Fibroblast of skin of scalp (primary cell): ENCODE measurements at regions not wholly inside any gene's neighbourhood (a gene's known extent, or its start where the extent isn't known, plus 50 kb on each side); places are given as distances from the start of the nearest gene placed in this dataset.

Experiments used
- DNase-seq: peaks from one replicate; pipeline ENCODE4 v3.0.0-alpha.2; 2013

- DNase-seq: peak; percentile 23
Measured at GRCh38 chr11:111194860-111195568, 50.5 kb upstream of the POU2AF2 start.

DNA sequence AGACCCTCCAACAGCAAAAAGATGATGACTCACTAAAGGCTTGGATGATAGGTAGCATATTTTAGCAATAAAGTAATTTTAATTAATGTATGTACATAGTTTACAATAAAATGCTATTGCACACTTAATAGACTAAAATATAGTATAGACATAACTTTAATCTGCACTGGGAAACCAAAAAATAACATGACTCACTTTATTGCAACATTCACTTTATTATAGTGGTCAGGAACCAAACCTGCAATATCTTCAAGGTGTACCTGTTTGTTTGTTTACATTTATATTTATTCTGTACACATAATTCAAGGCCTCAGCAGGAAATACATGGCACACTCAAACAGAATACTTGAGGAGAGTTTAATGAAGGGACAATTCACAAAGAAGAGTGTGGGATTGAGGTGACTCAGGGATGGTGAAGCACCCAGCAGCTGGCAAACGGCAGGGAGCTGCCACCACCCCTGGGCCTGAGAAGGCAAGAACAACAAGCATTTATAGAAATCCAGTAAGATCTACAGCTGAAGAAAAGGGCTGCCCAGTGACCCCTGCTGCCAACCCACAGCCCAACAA lies 51.5 kb upstream of the POU2AF2 start:
- no peak for DNase-seq

DNA sequence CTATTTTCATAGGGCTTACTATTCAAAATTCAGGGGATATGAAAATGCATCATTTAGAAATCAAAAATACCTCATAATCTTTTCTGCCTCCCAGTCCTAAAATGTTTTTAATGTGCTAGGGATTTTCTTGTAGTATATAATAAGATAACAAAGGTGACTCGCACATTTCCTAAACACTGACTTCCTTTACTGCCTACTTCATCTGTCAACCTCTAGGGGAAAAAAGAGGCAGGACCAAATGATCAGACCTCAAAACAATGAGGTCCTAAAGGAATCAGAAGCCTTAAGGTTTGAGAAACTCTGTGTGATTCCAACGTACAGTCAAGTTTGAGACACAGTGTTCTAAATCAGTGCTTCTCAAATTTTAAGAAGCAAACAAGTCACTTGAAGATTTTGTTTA lies 56.1 kb upstream of the POU2AF2 start:
- no peak for DNase-seq

DNA sequence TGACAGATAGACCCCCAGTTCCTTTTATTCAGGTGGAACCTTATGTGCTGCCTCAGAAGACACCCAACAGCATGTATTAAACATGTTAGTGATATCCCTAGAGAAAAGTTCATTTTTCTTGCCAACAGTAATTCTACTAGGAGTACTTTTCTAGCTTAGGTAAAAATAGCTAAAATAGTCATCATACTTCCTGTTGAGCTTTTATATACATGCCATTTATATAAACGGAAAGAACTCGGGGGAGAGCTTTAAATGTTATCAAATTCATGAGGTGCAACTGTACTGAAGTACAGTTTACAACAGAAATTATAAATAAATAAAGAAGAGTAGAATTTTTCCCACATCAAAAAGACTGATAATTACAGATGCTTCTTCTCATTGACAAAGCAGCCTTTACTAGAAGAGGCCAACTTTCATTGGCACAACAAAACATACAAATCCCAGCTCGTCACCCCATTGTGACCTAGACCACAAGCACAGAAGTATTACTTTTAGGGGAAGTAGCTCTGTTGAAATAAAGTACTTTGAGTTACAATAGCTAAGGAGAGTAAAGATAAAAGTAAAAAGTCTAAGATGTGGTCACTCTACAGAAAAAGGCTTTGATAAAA lies 59.1 kb upstream of the POU2AF2 start:
- no peak for DNase-seq

DNA sequence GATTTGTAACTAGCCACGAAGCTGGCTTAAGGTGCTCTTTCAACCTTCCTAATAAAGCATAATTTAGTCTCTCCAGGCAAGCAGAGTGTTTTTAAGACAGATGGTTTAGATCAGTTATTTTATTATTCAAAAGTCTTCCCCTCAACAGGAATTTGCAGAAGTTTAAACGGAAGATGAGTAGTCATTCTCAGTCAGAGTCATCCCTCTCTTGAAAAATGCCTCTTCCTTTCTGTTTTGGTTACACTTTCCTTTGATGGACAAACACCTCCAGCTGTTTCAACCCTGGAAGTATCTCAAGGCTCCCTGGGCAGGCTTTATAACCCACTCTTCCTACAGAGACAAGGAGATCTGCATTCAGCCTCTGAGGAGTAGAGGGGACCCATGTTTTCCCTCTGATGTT lies 60.3 kb upstream of the POU2AF2 start:
- DNase-seq: peak; percentile 54

- DNase-seq: peak; percentile 42
Measured at GRCh38 chr11:111183706-111184105, 61.8 kb upstream of the POU2AF2 start.

DNA sequence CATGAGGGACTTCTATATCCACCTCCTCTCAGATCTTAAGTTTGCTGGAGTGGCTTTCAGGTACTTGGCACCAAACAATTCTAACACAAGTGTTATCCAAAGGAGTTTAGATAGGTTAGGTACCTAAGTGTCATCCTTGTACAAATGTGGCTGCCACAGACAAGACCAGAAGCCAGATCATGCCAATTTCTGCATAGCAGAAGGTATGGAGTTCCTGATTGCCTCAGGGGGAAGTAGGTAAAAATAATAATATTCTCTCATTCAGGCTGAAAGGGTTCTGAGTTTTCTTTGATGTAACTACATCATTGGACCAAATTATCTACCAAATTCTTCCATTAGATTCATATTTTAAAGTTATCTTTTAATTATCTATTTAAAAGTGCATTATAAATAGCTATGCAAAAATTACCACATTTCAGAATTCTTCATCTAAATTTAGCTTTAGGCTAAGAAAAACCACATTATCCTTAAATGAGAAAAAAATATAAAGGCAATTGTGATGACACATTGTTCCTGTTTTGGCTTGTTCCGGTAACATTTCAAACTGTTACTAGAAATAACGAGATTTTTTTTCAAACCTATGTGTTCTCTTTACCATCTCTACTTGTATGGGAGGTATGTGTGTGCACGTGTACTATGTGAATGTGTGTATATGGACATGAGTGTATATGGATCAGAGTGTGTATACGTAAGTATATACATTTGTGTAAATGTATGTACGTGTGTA lies 66.2 kb upstream of the POU2AF2 start:
- no peak for DNase-seq

- no peak for DNase-seq
Measured at GRCh38 chr11:111177037-111177871, 68.3 kb upstream of the POU2AF2 start.

DNA sequence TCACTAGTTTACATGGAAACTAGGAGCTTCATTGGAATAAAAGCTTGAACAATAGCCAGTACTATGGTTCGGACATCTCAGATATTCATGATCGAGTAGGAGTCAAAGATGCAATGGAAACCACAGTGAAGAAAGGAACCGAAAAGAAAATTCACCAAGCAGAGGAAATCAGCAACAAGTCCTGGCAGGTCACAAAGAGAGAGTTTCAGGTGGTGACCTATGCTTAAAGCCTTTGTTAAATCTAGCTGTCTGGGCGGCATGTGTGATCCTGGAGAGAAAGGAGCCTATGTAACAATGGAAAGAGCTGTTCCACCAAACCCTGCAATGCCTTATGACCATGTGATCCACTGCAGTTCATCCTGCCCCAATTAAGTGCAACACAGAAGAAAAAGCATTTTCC lies 68.9 kb upstream of the POU2AF2 start:
- no peak for DNase-seq

- no peak for DNase-seq
Measured at GRCh38 chr11:111173221-111173620, 72.3 kb upstream of the POU2AF2 start.

- DNase-seq: no peak
Measured at GRCh38 chr11:111172321-111172862, 73.1 kb upstream of the POU2AF2 start.

GRCh38 chr11:111170761-111171379 lies 74.7 kb upstream of the POU2AF2 start:
- DNase-seq: no peak

DNA sequence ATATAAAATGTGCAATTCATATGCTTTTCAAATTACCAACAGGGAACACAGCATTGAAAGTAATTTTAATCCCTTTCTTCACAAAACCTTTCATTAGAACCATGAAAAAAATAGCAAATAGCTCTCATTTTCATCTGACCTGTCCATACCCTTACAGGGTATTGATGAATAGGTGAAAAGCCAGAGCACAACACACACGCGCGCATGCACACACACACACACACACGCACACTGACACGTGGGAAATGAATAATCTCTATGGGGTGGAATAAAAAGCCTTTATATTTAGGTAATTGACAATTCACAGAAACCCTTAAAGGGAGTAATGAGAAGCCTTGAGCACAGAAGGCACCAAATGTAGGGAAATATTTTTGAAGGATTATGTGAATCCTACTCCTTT lies 76.2 kb upstream of the POU2AF2 start:
- DNase-seq: no peak

- DNase-seq: no peak
Measured at GRCh38 chr11:111168871-111169270, 76.7 kb upstream of the POU2AF2 start.

DNA sequence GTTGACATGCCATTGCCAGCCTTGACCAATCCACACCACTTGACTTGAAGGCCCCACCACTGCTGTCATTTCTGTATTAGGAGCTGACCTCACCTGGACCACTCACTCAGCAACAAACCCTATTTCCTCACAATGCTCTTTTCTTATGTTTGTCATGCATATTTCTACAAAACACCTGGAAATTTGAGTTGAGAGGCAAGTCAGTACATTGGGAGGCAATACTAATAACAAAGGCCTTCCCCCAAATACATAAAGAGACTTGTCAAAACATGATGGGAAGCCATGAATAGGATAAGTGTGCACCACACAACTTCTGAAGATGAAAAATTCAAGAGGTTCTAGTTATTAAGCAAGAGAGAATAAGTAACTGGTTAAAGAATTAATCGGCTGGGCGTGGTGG lies 77.9 kb upstream of the POU2AF2 start:
- no peak for DNase-seq

DNA sequence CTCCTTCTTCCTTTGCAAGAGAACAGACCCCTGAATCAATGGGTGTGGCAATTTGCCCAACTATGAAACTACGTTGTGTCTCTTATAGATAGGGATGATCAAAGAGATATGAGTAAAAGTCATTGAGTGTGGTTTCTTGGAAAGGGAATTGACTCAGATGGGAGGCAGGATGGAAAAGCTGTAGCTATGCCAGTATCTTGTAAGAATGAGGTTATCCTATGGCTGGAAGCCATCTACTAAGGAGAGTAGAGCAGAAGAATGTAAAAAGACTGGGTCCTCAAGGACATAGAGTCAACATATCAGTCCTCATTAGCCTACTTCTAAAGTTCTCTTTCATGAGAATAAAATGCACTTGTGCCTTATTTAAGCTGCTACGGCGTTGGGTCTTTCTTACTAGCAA lies 78.9 kb upstream of the POU2AF2 start:
- no peak for DNase-seq

- peak; percentile 34 for DNase-seq
Measured at GRCh38 chr11:111162305-111162704, 83.2 kb upstream of the POU2AF2 start.

- no peak for DNase-seq
Measured at GRCh38 chr11:111157571-111157970, 88.0 kb upstream of the POU2AF2 start.

DNA sequence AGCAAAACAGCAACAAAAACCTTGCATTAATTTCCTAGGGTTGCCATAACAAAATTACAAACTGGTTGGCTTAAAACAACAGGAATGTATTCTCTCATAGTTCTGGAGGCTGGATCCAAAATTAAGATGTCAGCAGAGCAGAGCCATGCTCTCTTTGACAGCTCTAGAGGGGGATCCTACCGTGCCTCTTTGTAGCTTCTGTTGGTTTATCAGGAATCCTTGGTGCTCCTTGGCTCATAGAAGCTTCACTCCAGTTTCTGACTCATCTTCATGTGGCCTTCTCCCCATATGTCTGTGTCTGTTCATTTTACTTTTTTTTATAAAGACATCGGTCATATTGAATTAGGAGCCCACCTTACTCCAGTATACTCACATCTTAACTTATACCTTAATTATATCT lies 90.5 kb upstream of the POU2AF2 start:
- DNase-seq: peak; percentile 34

DNA sequence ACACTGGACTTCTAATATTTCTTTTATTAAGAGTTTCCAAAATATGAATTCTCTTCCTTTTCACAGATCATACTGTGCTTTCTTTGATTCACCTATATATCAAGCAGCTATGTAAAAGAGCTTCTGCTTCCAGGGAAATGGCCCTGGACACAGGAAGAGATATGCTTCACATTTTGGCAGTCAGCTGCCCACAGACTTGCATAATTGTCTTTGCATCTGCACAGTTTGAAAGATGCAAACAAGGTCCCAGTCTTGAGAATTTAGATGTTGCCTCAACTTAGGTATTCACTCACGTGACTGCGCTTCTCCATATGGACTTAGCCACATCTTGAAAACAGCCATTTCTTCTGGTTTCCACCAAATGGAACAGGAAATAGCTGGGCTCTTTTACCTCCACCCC lies 92.3 kb upstream of the POU2AF2 start:
- no peak for DNase-seq

DNA sequence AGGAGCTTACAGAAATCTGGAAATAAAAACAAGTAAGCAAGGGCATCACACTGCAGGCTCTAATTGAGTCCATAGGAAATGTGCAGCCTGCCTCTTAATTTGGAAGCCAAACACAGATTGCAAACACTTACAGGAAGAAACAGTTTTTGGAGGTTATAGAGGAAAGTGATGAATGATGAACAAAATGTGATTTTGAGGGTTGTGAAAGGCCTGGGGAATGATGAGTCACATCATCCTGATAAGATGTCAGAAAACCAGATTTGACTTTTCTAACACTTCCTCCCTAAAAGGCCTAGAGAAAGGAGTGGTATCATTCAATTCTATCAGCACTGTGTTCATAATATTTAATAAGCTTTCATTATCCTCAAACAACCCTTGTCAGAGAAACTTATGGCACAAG lies 96.6 kb upstream of the POU2AF2 start:
- peak; percentile 28 for DNase-seq

DNA sequence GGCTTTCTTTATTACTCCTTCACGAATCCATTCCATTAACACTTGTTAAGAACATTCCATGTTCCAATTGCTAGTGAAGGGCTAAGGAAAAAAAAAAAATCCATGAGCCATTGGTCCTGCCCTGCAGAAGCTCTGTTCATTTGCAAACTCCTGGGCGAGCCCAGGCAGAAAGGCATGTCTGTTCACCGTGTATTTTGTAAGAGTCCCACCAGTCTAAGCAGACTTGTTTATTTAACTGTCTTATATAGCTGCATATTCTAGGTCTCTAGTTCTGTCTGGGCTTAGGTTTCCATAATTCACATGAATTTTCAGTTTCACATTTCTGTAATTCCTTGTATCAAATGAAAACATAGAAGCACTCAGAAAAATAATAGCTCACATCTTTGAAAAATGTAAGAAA lies 97.4 kb upstream of the POU2AF2 start:
- peak; percentile 69 for DNase-seq
